CD14-positive monocyte (primary cell): ENCODE measurements at regions not wholly inside any gene's neighbourhood (a gene's known extent, or its start where the extent isn't known, plus 50 kb on each side); places are given as distances from the start of the nearest gene placed in this dataset.

Experiments
- DNase-seq, 3 donors: peaks; one replicate each; pipeline ENCODE4 v3.0.0-alpha.2; 2011 to 2022
- H2AFZ ChIP-seq: 2 replicates; pipeline ENCODE4 v1.6.0; 2012; ENCODE audit warnings: mild to moderate bottlenecking, low read depth, low read length, inconsistent platforms; ENCODE audit not compliant: insufficient read depth, poor library complexity, severe bottlenecking
- H3K27ac ChIP-seq, 2 donors: 1 replicate in 1 of 2; 2 replicates in 1 of 2; pipeline ENCODE4 v1.5.1; 2012 to 2013; ENCODE audit warnings: low read length in 2 of 2, control low read depth in 1 of 2, inconsistent platforms in 1 of 2, low read depth in 1 of 2, mild to moderate bottlenecking in 1 of 2
- H3K27me3 ChIP-seq, 2 donors: one replicate each; pipeline versions ENCODE4 v1.6.0 to v1.6.1; 2011 to 2013; ENCODE audit warnings: low read length in 2 of 2; ENCODE audit not compliant: control insufficient read depth in 2 of 2, insufficient read depth in 2 of 2
- H3K36me3 ChIP-seq, 2 donors: replicated peaks in 1 of 2; 1 replicate in 1 of 2; 2 replicates in 1 of 2; pipeline versions ENCODE4 v1.5.1 to v1.6.1; 2012 to 2013; ENCODE audit warnings: low read length in 2 of 2, control low read depth in 1 of 2, inconsistent platforms in 1 of 2, mild to moderate bottlenecking in 1 of 2; ENCODE audit not compliant: insufficient read depth in 2 of 2, control insufficient read depth in 1 of 2
- H3K4me1 ChIP-seq, 2 donors: 1 replicate in 1 of 2; 2 replicates in 1 of 2; pipeline versions ENCODE4 v1.5.1 to v1.6.1; 2012 to 2013; ENCODE audit warnings: low read length in 2 of 2, control low read depth in 1 of 2, inconsistent platforms in 1 of 2, mild to moderate bottlenecking in 1 of 2, moderate library complexity in 1 of 2; ENCODE audit not compliant: insufficient read depth in 2 of 2, control insufficient read depth in 1 of 2
- H3K4me2 ChIP-seq: replicated peaks from 2 replicates; pipeline ENCODE3; 2012; ENCODE audit warnings: low read length, moderate library complexity, mild to moderate bottlenecking; ENCODE audit not compliant: poor library complexity, severe bottlenecking; ENCODE audit errors: extremely low read depth
- H3K4me3 ChIP-seq, 3 experiments: fragments of 200-600 bp in 1 of 3; sonication (generic) in 1 of 3; replicated peaks in 1 of 3; 1 replicate in 2 of 3; 2 replicates in 1 of 3; pipeline ENCODE4 v1.5.1; 2011 to 2013; ENCODE audit warnings: low read length in 3 of 3, mild to moderate bottlenecking in 3 of 3, control low read depth in 2 of 3, low read depth in 2 of 3, inconsistent platforms in 1 of 3, moderate library complexity in 1 of 3
- H3K79me2 ChIP-seq: 2 replicates; pipeline ENCODE4 v1.6.0; 2012; ENCODE audit warnings: mild to moderate bottlenecking, control low read depth, inconsistent platforms, low read length, moderate library complexity; ENCODE audit not compliant: insufficient read depth
- H3K9ac ChIP-seq: 2 replicates; pipeline ENCODE4 v1.6.0; 2017; ENCODE audit warnings: low read length, mild to moderate bottlenecking; ENCODE audit not compliant: insufficient read depth, poor library complexity, severe bottlenecking
- H3K9me3 ChIP-seq, 2 donors: replicated peaks in 1 of 2; 1 replicate in 1 of 2; 2 replicates in 1 of 2; pipeline versions ENCODE4 v1.5.1 to v1.6.1; 2012 to 2013; ENCODE audit warnings: low read length in 2 of 2, control low read depth in 1 of 2; ENCODE audit not compliant: control insufficient read depth in 1 of 2, insufficient read depth in 1 of 2
- H4K20me1 ChIP-seq: 2 replicates; pipeline ENCODE4 v1.6.0; 2012; ENCODE audit warnings: mild to moderate bottlenecking, low read length, control low read depth, moderate library complexity; ENCODE audit not compliant: insufficient read depth
- H3K27ac Mint-ChIP-seq, 7 donors: one replicate each; pipeline ENCODE4 v1.8.0; 2020; ENCODE audit warnings: mild to moderate bottlenecking in 7 of 7, mixed read lengths in 7 of 7, moderate library complexity in 6 of 7, inconsistent platforms in 2 of 7
- H3K27me3 Mint-ChIP-seq, 3 donors: one replicate each; pipeline ENCODE4 v1.8.0; 2021 to 2022; ENCODE audit warnings: low read depth in 3 of 3, mild to moderate bottlenecking in 3 of 3, mixed read lengths in 3 of 3, moderate library complexity in 3 of 3, inconsistent platforms in 1 of 3
- H3K36me3 Mint-ChIP-seq, 2 donors: one replicate each; pipeline ENCODE4 v1.8.0; 2020; ENCODE audit warnings: mixed read lengths in 2 of 2, inconsistent platforms in 1 of 2, mild to moderate bottlenecking in 1 of 2
- H3K4me1 Mint-ChIP-seq: one replicate; pipeline ENCODE4 v1.8.0; 2020; ENCODE audit warnings: mild to moderate bottlenecking, mixed read lengths
- H3K4me3 Mint-ChIP-seq, 2 donors: one replicate each; pipeline ENCODE4 v1.8.0; 2020; ENCODE audit warnings: mild to moderate bottlenecking in 2 of 2, mixed read lengths in 2 of 2, moderate library complexity in 1 of 2
- H3K9me3 Mint-ChIP-seq, 7 donors: one replicate each; pipeline ENCODE4 v1.8.0; 2020 to 2022; ENCODE audit warnings: mixed read lengths in 7 of 7, mild to moderate bottlenecking in 6 of 7, moderate library complexity in 6 of 7, inconsistent platforms in 2 of 7
- WGBS: methylation state at CpG from one replicate; pipeline ENCODE4 v1.1.5; 2013; ENCODE audit warnings: missing lambda C conversion rate; ENCODE audit not compliant: insufficient coverage; 5-methylcytosine and 5-hydroxymethylcytosine counted together
- intact Hi-C, 2 donors: fragments of 100-400 bp; cut with micrococcal nuclease; formaldehyde crosslinking; loops; one replicate each; pipeline versions ENCODE4 v1.15.0 to v1.15.1; 2023
- TF ChIP-seq, protein P1 (sequence below): fragments of 200-600 bp; IDR thresholded peaks from one replicate; pipeline ENCODE4 v1.8.0; 2022; ENCODE audit warnings: antibody characterized with exemption, mild to moderate bottlenecking

DNA sequence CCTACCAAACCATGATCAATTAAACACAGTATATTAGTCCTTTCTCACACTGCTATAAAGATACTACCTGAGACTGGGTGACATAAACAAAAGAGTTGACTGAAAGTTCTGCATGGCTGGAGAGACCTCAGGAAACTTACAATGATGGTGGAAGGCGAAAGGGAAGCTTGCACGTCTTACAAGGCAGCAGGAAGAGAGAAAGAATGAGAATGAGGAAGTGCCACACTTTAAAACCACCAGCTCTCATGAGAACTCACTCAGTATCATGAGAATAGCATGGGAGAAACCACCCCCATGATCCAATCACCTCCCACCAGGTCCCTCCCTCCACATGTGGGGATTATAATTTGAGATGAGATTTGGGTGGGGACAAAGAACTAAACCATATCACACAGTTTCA lies 324.9 kb upstream of the ZNF507 start:
- no peaks in the 10 kb centered on the region for H3K36me3 Mint-ChIP-seq
- H3K27ac ChIP-seq = no peak overlapping the region
- no peak overlapping the region for H3K9ac ChIP-seq
- H4K20me1 ChIP-seq = no peaks in the 10 kb centered on the region
- TF ChIP-seq, protein P1, sequence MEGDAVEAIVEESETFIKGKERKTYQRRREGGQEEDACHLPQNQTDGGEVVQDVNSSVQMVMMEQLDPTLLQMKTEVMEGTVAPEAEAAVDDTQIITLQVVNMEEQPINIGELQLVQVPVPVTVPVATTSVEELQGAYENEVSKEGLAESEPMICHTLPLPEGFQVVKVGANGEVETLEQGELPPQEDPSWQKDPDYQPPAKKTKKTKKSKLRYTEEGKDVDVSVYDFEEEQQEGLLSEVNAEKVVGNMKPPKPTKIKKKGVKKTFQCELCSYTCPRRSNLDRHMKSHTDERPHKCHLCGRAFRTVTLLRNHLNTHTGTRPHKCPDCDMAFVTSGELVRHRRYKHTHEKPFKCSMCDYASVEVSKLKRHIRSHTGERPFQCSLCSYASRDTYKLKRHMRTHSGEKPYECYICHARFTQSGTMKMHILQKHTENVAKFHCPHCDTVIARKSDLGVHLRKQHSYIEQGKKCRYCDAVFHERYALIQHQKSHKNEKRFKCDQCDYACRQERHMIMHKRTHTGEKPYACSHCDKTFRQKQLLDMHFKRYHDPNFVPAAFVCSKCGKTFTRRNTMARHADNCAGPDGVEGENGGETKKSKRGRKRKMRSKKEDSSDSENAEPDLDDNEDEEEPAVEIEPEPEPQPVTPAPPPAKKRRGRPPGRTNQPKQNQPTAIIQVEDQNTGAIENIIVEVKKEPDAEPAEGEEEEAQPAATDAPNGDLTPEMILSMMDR = no peak
- intact Hi-C loops = no loop called here
- H3K27ac Mint-ChIP-seq = no peak overlapping the region
- H3K4me3 Mint-ChIP-seq = no peak overlapping the region
- peaks cover 3% of the 10 kb centered on the region for H3K4me1 Mint-ChIP-seq
- H3K4me1 ChIP-seq = no peaks in the 10 kb centered on the region
- H3K9me3 ChIP-seq = peaks cover 32 to 38% of the 10 kb centered on the region in 2 donors
- no peak overlapping the region for H3K4me3 ChIP-seq
- DNase-seq = no peak
- no peak overlapping the region for H2AFZ ChIP-seq
- H3K9me3 Mint-ChIP-seq = peaks cover 12 to 41% (median 24%) of the 10 kb centered on the region in 7 donors
- H3K27me3 ChIP-seq = no peaks in the 10 kb centered on the region
- no peaks in the 10 kb centered on the region for H3K36me3 ChIP-seq
- no peak overlapping the region for H3K4me2 ChIP-seq
- H3K27me3 Mint-ChIP-seq = peaks cover 2 to 3% (median 3%) of the 10 kb centered on the region in 3 donors
- no peaks in the 10 kb centered on the region for H3K79me2 ChIP-seq
- WGBS = no CpG with 5 or more reads among the region's 2 CpGs

DNA sequence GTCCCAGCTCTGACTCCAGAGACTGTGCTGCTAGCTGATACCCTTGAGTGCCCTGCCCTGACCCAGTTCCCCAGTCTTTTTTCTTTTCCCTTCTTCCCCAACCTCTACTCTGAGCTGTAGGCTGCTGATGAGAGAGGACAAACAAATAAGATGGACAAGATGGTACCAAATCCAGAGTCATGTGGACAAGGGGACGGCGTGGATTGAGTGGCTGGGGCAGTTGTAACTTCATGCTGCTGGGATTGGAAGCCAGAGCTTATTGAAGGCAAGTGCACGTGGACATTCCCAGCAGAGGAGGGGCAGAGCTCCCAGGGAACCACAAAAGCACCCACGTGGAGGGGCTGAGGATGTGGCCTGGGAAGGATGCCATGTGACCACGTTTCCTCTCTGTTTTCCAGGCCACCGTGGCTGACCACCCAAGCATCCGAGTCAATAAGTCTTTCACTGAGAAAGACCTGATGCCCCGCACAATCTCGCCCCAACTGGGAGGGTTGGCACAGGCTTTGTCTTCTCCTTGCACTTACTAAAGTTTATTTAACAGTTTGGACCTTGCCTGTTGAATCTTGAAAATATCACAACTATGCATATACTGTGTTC lies 323.3 kb upstream of the ZNF507 start:
- H3K36me3 ChIP-seq = no peaks in the 10 kb centered on the region
- H3K4me1 ChIP-seq = no peaks in the 10 kb centered on the region
- Mint-ChIP-seq H3K4me3 (no peak overlapping the region), H3K4me1 (peaks cover 7% of the 10 kb centered on the region), H3K27me3 (peaks cover 2 to 3% (median 3%) of the 10 kb centered on the region in 3 donors), H3K27ac (no peak overlapping the region), H3K36me3 (no peaks in the 10 kb centered on the region), H3K9me3 (peaks cover 19 to 45% (median 26%) of the 10 kb centered on the region in 7 donors)
- H3K9me3 ChIP-seq = peaks cover 32 to 44% of the 10 kb centered on the region in 2 donors
- H4K20me1 ChIP-seq = no peaks in the 10 kb centered on the region
- TF ChIP-seq, protein P1 = no peak
- no peak overlapping the region for H3K9ac ChIP-seq
- H3K79me2 ChIP-seq = no peaks in the 10 kb centered on the region
- DNase-seq = no peak
- H3K27me3 ChIP-seq = no peaks in the 10 kb centered on the region
- WGBS = 69% methylated on average over 9 of the region's 9 CpGs
- H2AFZ ChIP-seq = no peak overlapping the region
- H3K4me2 ChIP-seq = no peak overlapping the region
- intact Hi-C loops = no loop called here
- no peak overlapping the region for H3K27ac ChIP-seq
- H3K4me3 ChIP-seq = no peak overlapping the region
